22Rv1 (cell line): ENCODE measurements at regions not wholly inside any gene's neighbourhood (a gene's known extent, or its start where the extent isn't known, plus 50 kb on each side); places are given as distances from the start of the nearest gene placed in this dataset.

Experiments used
- CTCF ChIP-seq: fragments of 450-650 bp; IDR thresholded peaks from 2 replicates; pipeline ENCODE4 v1.5.1; 2017; ENCODE audit warnings: mild to moderate bottlenecking
- ZFX ChIP-seq: fragments of 450-650 bp; IDR thresholded peaks from 2 replicates; pipeline ENCODE4 v1.6.1; 2017; ENCODE audit warnings: antibody characterized with exemption, borderline replicate concordance

- TF ChIP-seq CTCF (no peak), ZFX (no peak)
Observed at GRCh38 chr10:131674130-131674529, 226.7 kb upstream of the PPP2R2D start.
